ENCODE measurements at regions not wholly inside any gene's neighbourhood (a gene's known extent, or its start where the extent isn't known, plus 50 kb on each side); places are given as distances from the start of the nearest gene placed in this dataset.

DNA sequence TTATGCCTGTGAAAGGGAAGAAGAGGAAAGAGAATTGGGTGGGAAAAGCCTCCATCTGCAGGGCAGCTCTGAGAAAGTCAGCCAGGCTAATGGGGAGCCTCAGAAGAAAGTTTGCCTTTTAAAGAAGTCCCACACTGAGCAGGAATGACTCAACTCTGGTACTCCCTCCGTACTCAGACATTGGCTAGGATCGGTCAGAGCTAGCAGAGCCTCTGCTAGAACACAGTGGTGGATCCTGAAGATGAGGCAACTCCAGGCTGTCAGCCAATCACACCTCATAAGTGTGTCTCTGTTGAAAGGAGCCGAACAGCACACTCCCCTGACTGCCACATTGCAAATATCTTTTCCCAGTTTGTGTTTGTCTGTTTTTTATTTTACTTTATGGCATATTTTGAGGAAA, 96.9 kb downstream of the HNRNPLL start:
- H3K9me3 ChIP-seq = no peaks in the 10 kb centered on the region
- no peak overlapping the region for H3K4me3 ChIP-seq
- H3K27me3 ChIP-seq (replicated peaks; ENCODE audit: insufficient read depth) = no peaks in the 10 kb centered on the region
- peak overlapping the region; percentile 62 to 67 for H3K27ac ChIP-seq
- whole genome bisulfite sequencing = 35% methylated on average over 3 of the region's 3 CpGs
- DNase-seq (ENCODE audit: low spot score) = peak; percentile 35
- TF ChIP-seq POLR2AphosphoS5 (IDR thresholded peaks at IDR 0.05) = peak; percentile 52
- TF ChIP-seq POLR2A (IDR thresholded peaks at IDR 0.05) = no peak
- H3K36me3 ChIP-seq = no peaks in the 10 kb centered on the region
- no peaks in the 10 kb centered on the region for H3K4me1 ChIP-seq (replicated peaks)
- intact Hi-C loops (cut with DNase I) = loop anchor here (10.0 kb wide), 1 partner anchor 131 kb away; the partner anchor contains the start of gene ATL2

DNA sequence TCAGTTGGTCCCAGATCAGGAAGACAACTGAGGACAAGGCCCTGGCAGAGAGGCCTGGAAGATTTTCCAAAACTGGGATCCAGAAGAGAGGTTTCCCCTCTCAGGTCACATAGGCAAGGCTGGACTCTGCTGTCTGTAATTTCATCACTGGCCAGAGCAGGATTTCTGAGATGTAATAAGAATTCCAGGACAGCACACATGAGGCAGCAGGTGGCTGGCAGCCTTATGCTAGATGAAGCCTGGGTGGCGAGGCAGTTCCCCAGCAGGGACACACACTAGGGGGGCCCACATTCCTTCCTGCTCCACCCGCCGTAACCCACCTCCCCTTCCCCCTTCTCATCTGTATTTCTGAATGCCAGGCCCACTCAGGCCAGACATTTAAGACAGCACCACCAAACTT, 98.6 kb downstream of the HNRNPLL start:
- TF ChIP-seq POLR2A (IDR thresholded peaks at IDR 0.05) (no peak), POLR2AphosphoS5 (IDR thresholded peaks at IDR 0.05) (no peak)
- TF ChIP-seq, protein P1, sequence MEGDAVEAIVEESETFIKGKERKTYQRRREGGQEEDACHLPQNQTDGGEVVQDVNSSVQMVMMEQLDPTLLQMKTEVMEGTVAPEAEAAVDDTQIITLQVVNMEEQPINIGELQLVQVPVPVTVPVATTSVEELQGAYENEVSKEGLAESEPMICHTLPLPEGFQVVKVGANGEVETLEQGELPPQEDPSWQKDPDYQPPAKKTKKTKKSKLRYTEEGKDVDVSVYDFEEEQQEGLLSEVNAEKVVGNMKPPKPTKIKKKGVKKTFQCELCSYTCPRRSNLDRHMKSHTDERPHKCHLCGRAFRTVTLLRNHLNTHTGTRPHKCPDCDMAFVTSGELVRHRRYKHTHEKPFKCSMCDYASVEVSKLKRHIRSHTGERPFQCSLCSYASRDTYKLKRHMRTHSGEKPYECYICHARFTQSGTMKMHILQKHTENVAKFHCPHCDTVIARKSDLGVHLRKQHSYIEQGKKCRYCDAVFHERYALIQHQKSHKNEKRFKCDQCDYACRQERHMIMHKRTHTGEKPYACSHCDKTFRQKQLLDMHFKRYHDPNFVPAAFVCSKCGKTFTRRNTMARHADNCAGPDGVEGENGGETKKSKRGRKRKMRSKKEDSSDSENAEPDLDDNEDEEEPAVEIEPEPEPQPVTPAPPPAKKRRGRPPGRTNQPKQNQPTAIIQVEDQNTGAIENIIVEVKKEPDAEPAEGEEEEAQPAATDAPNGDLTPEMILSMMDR (IDR thresholded peaks at IDR 0.05) = no peak
- Histone ChIP-seq H3K4me3 (no peak overlapping the region), H3K9me3 (no peaks in the 10 kb centered on the region), H3K27ac (peak overlapping the region in 1 of 2 donors; percentile 19), H3K36me3 (no peaks in the 10 kb centered on the region), H3K27me3 (replicated peaks; ENCODE audit: insufficient read depth) (no peaks in the 10 kb centered on the region), H3K4me1 (replicated peaks) (no peaks in the 10 kb centered on the region)
- intact Hi-C loops (cut with DNase I) = loop anchor here (5.0 to 10.0 kb wide), 2 partner anchors 37 to 129 kb away; partner anchors contain the start of gene ATL2
- 82% methylated on average over 3 of the region's 3 CpGs for WGBS
- DNase-seq (ENCODE audit: low spot score) = no peak

DNA sequence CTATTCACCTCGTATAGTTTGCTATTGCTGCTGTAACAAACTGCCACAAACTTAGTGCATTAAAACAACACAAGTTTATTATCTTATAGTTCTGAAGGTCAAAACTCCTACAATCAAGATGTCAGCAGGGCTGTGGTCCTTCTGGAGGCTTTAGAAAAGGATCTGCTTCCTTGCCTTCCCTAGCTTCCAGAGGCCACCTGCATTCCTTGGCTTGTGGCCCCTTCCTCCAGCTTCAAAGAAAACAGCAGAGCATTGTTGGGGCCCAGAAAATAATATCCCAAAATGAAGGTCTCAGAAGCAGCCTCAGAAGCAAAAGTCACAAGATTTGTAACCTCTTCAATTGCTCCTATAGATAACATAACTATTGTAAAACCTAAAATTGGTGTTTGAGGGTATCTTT, 100.6 kb downstream of the HNRNPLL start:
- Histone ChIP-seq H3K4me3 (no peak overlapping the region), H3K4me1 (replicated peaks) (no peaks in the 10 kb centered on the region), H3K9me3 (no peaks in the 10 kb centered on the region), H3K27ac (no peak overlapping the region), H3K36me3 (no peaks in the 10 kb centered on the region), H3K27me3 (replicated peaks; ENCODE audit: insufficient read depth) (no peaks in the 10 kb centered on the region)
- intact Hi-C loops (cut with DNase I) = loop anchor here (5.0 to 10.0 kb wide), 2 partner anchors 35 to 127 kb away; partner anchors contain the start of gene ATL2
- no peak for TF ChIP-seq POLR2AphosphoS5 (IDR thresholded peaks at IDR 0.05)
- no peak for TF ChIP-seq POLR2A (IDR thresholded peaks at IDR 0.05)
- TF ChIP-seq, protein P1 (IDR thresholded peaks at IDR 0.05) = no peak
- 94% methylated on average over 1 of the region's 1 CpG for WGBS
- no peak for DNase-seq (ENCODE audit: low spot score)

DNA sequence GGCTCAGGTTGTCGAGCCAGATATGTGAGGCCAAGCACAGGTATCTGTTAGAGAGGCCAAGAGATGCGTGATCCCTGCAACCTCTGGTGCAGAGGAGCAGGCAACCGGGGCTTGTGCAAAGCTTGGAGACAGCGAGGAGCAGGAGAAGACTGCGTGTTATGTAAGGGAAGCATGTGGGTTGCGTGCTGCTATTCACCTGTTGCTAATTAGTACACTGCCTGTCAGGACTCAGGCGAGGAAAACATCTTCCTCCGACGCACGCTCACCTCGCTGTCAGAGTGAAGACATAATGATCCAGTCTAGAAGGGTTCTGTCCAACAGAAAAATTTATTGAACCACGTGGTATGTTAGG, 102.5 kb downstream of the HNRNPLL start:
- Histone ChIP-seq H3K4me3 (no peak overlapping the region), H3K27me3 (replicated peaks; ENCODE audit: insufficient read depth) (no peaks in the 10 kb centered on the region), H3K4me1 (replicated peaks) (no peaks in the 10 kb centered on the region), H3K27ac (peak overlapping the region; percentile 44 to 67), H3K36me3 (no peaks in the 10 kb centered on the region), H3K9me3 (no peaks in the 10 kb centered on the region)
- intact Hi-C loops (cut with DNase I) = loop anchor here (5.0 to 10.0 kb wide), 2 partner anchors 33 to 125 kb away; partner anchors contain the start of gene ATL2
- TF ChIP-seq POLR2A (IDR thresholded peaks at IDR 0.05) (no peak), POLR2AphosphoS5 (IDR thresholded peaks at IDR 0.05) (no peak)
- TF ChIP-seq, protein P1 (IDR thresholded peaks at IDR 0.05) = no peak
- DNase-seq (ENCODE audit: low spot score) = no peak
- WGBS = 51% methylated on average over 12 of the region's 12 CpGs

DNA sequence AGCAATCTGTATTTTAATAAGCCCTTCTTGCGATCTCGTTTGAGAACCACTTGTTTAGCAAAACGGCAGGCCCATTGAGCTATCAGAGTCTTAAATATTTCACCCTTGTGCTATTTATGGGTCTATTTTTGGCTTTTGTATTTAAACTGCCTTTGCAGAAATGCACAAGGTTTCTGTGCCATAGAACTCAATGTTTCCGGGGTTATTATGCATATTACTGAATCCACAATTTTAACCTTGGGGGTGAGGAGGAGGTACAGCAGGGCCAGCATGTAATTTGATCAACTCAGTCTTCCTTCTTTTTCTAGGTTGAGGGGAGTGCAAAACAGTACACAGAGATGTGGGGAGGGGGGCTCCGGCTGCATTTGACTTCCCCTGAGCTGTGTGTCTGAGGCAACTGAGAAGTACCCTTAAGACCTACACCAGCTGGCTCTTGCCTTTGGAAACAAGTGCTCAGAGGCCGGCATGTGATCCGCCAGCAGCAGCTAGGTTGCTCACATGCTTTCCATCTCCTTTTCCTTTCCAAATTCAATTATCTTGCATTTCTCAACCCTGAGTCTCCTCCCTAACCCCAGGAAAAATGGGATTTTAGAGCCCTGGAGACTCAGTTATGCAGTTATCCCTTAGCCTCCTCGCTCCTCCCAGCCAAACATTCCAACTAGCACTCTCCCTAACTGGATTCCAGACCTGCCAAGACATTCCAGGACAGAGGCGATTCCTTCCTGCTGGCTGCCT, 103.0 kb downstream of the HNRNPLL start:
- Histone ChIP-seq H3K27ac (peak overlapping the region; percentile 44 to 67), H3K27me3 (replicated peaks; ENCODE audit: insufficient read depth) (no peaks in the 10 kb centered on the region), H3K4me1 (replicated peaks) (no peaks in the 10 kb centered on the region), H3K9me3 (no peaks in the 10 kb centered on the region), H3K4me3 (no peak overlapping the region), H3K36me3 (no peaks in the 10 kb centered on the region)
- intact Hi-C loops (cut with DNase I) = loop anchor here (5.0 to 10.0 kb wide), 2 partner anchors 32 to 125 kb away; partner anchors contain the start of gene ATL2
- no peak for DNase-seq (ENCODE audit: low spot score)
- WGBS = 47% methylated on average over 9 of the region's 9 CpGs
- TF ChIP-seq POLR2AphosphoS5 (IDR thresholded peaks at IDR 0.05) = peak; percentile 10
- TF ChIP-seq, protein P1 (IDR thresholded peaks at IDR 0.05) = no peak
- no peak for TF ChIP-seq POLR2A (IDR thresholded peaks at IDR 0.05)

All from prostate gland (tissue), 2 donors.